SU-DHL-6 (cell line): ENCODE measurements at regions not wholly inside any gene's neighbourhood (a gene's known extent, or its start where the extent isn't known, plus 50 kb on each side); places are given as distances from the start of the nearest gene placed in this dataset.

ENCODE experiments used
- H2AFZ ChIP-seq: fragments of 200-600 bp; sonication (generic); 2 replicates; pipeline ENCODE4 v1.6.1; 2014; ENCODE audit warnings: low read depth, mild to moderate bottlenecking, moderate library complexity, mixed read lengths, antibody characterized with exemption, low read length; ENCODE audit not compliant: severe bottlenecking
- H3F3A ChIP-seq: fragments of 200-600 bp; shearing (Covaris generic); 2 replicates; pipeline ENCODE4 v1.6.0; 2016; ENCODE audit warnings: antibody characterized with exemption, mild to moderate bottlenecking; ENCODE audit not compliant: insufficient read depth
- H3K27ac ChIP-seq: fragments of 200-600 bp; sonication (generic); 2 replicates; pipeline ENCODE4 v1.5.1; 2016; ENCODE audit warnings: low read depth, mild to moderate bottlenecking, low read length, moderate library complexity, mixed read lengths
- H3K27me3 ChIP-seq: fragments of 200-600 bp; sonication (generic), shearing (Covaris generic); 2 replicates; pipeline ENCODE4 v1.6.0; 2014; ENCODE audit warnings: mild to moderate bottlenecking, low read length
- H3K36me3 ChIP-seq: fragments of 200-600 bp; sonication (generic); 2 replicates; pipeline ENCODE4 v1.6.1; 2014; ENCODE audit warnings: mild to moderate bottlenecking, low read length, mixed read lengths
- H3K4me2 ChIP-seq: fragments of 300-600, 200-600 bp; shearing (Covaris generic), sonication (generic); 2 replicates; pipeline ENCODE4 v1.6.0; 2014; ENCODE audit warnings: low read length, low read depth, mild to moderate bottlenecking; ENCODE audit not compliant: poor library complexity, severe bottlenecking
- H3K4me3 ChIP-seq: fragments of 200-600 bp; sonication (generic); 2 replicates; pipeline ENCODE4 v1.5.1; 2014; ENCODE audit warnings: antibody characterized with exemption, low read length, mild to moderate bottlenecking, mixed read lengths; ENCODE audit not compliant: insufficient read depth, poor library complexity, severe bottlenecking
- H3K79me2 ChIP-seq: fragments of 200-600 bp; sonication (generic); 2 replicates; pipeline ENCODE4 v1.6.1; 2014; ENCODE audit warnings: mild to moderate bottlenecking, low read length, moderate library complexity; ENCODE audit not compliant: insufficient read depth
- H3K9ac ChIP-seq: fragments of 200-600 bp; sonication (generic); 2 replicates; pipeline ENCODE4 v1.7.0; 2014; ENCODE audit warnings: mild to moderate bottlenecking, low read length
- H3K9me2 ChIP-seq: fragments of 200-600 bp; sonication (generic); replicated peaks from 2 replicates; pipeline ENCODE4 v1.6.1; 2014; ENCODE audit warnings: low read length; ENCODE audit not compliant: insufficient read depth
- H3K9me3 ChIP-seq: fragments of 200-600 bp; sonication (generic); 2 replicates; pipeline ENCODE4 v1.6.1; 2014; ENCODE audit warnings: low read length, mixed read lengths; ENCODE audit not compliant: insufficient read depth
- H4K20me1 ChIP-seq: fragments of 200-600 bp; sonication (generic); 2 replicates; pipeline ENCODE4 v1.6.1; 2014; ENCODE audit warnings: low read depth, mild to moderate bottlenecking, antibody characterized with exemption, low read length, moderate library complexity, mixed read lengths
- CTCF ChIP-seq: fragments of 200-600 bp; sonication (generic); IDR thresholded peaks from one replicate; pipeline ENCODE4 v1.5.1; 2017; ENCODE audit warnings: antibody characterized with exemption, mild to moderate bottlenecking, low read length, moderate library complexity; ENCODE audit not compliant: insufficient read depth, poor library complexity, severe bottlenecking
- EZH2phosphoT487 ChIP-seq: fragments of 200-600 bp; sonication (generic), shearing (Covaris generic); conservative IDR thresholded peaks from 2 replicates; pipeline ENCODE4 v1.6.1; 2018; ENCODE audit warnings: mild to moderate bottlenecking, antibody characterized with exemption, low read length, moderate library complexity, mixed read lengths

- Histone ChIP-seq H3K27ac (no peak overlapping the region), H4K20me1 (no peaks in the 10 kb centered on the region), H3K9me2 (no peaks in the 10 kb centered on the region)
Observed at GRCh38 chr9:28810388-28811075, 1237.3 kb upstream of the C9orf72 start.

GRCh38 chr9:28820741-28821140 lies 1247.5 kb upstream of the C9orf72 start:
- TF ChIP-seq CTCF (no peak), EZH2phosphoT487 (no peak)
- Histone ChIP-seq H3K4me2 (no peak overlapping the region), H3K9me2 (no peaks in the 10 kb centered on the region), H3K9ac (no peak overlapping the region), H3K4me3 (no peak overlapping the region), H3K79me2 (no peaks in the 10 kb centered on the region), H2AFZ (no peak overlapping the region), H3K27me3 (no peaks in the 10 kb centered on the region), H3F3A (no peaks in the 10 kb centered on the region), H3K36me3 (no peaks in the 10 kb centered on the region), H3K9me3 (no peaks in the 10 kb centered on the region), H3K27ac (no peak overlapping the region), H4K20me1 (no peaks in the 10 kb centered on the region)

More at GRCh38 chr9:28810388-28811075, 1237.3 kb upstream of the C9orf72 start:
- H3K36me3 ChIP-seq = no peaks in the 10 kb centered on the region
- no peak overlapping the region for H3K9ac ChIP-seq
- H3K27me3 ChIP-seq = no peaks in the 10 kb centered on the region
- TF ChIP-seq CTCF = no peak
- no peak for TF ChIP-seq EZH2phosphoT487
- H2AFZ ChIP-seq = no peak overlapping the region
- H3K79me2 ChIP-seq = no peaks in the 10 kb centered on the region
- no peak overlapping the region for H3K4me2 ChIP-seq
- H3K9me3 ChIP-seq = no peaks in the 10 kb centered on the region
- H3K4me3 ChIP-seq = no peak overlapping the region
- no peaks in the 10 kb centered on the region for H3F3A ChIP-seq

- H3K9me3 ChIP-seq = no peaks in the 10 kb centered on the region
- H3K27me3 ChIP-seq = no peaks in the 10 kb centered on the region
- H3K4me3 ChIP-seq = no peak overlapping the region
- no peak overlapping the region for H3K27ac ChIP-seq
- no peaks in the 10 kb centered on the region for H3K36me3 ChIP-seq
- H3F3A ChIP-seq = no peaks in the 10 kb centered on the region
- no peaks in the 10 kb centered on the region for H3K9me2 ChIP-seq
- no peaks in the 10 kb centered on the region for H3K79me2 ChIP-seq
- no peak overlapping the region for H3K4me2 ChIP-seq
- no peak overlapping the region for H3K9ac ChIP-seq
- H4K20me1 ChIP-seq = no peaks in the 10 kb centered on the region
- TF ChIP-seq CTCF (no peak), EZH2phosphoT487 (no peak)
- no peak overlapping the region for H2AFZ ChIP-seq
Observed at GRCh38 chr9:28821240-28821639, 1248.0 kb upstream of the C9orf72 start.
